OCI-LY1 (cell line): ENCODE measurements at regions not wholly inside any gene's neighbourhood (a gene's known extent, or its start where the extent isn't known, plus 50 kb on each side); places are given as distances from the start of the nearest gene placed in this dataset.

Experiments
- H2AFZ ChIP-seq: fragments of 200-600 bp; sonication (generic), shearing (Covaris generic); 2 replicates; pipeline ENCODE4 v1.6.0; 2014; ENCODE audit warnings: antibody characterized with exemption, mild to moderate bottlenecking, low read length
- H3F3A ChIP-seq: fragments of 200-600 bp; sonication (generic), shearing (Covaris generic); 2 replicates; pipeline ENCODE4 v1.6.0; 2014; ENCODE audit warnings: mild to moderate bottlenecking, antibody characterized with exemption, low read length, moderate library complexity; ENCODE audit not compliant: insufficient read depth
- H3K27ac ChIP-seq: fragments of 200-600 bp; sonication (generic); 2 replicates; pipeline ENCODE4 v1.5.1; 2014; ENCODE audit warnings: low read length, mixed run types, mild to moderate bottlenecking, low read depth; ENCODE audit not compliant: poor library complexity, severe bottlenecking
- H3K27me3 ChIP-seq: fragments of 200-600 bp; sonication (generic); 2 replicates; pipeline ENCODE4 v1.6.0; 2014; ENCODE audit warnings: antibody characterized with exemption, mild to moderate bottlenecking, low read length, moderate library complexity; ENCODE audit not compliant: insufficient read depth
- H3K36me3 ChIP-seq: fragments of 200-600 bp; sonication (generic); 2 replicates; pipeline ENCODE4 v1.6.1; 2014; ENCODE audit warnings: mild to moderate bottlenecking, antibody characterized with exemption, low read length, moderate library complexity, mixed read lengths; ENCODE audit not compliant: insufficient read depth
- H3K4me1 ChIP-seq: fragments of 200-600 bp; sonication (generic); 2 replicates; pipeline ENCODE4 v1.5.1; 2014; ENCODE audit warnings: mild to moderate bottlenecking, low read length, moderate library complexity; ENCODE audit not compliant: insufficient read depth, severe bottlenecking
- H3K4me2 ChIP-seq: fragments of 200-600 bp; sonication (generic), shearing (Covaris generic); 2 replicates; pipeline ENCODE4 v1.6.1; 2014; ENCODE audit warnings: low read length
- H3K4me3 ChIP-seq: fragments of 200-600 bp; sonication (generic); 2 replicates; pipeline ENCODE4 v1.5.1; 2014; ENCODE audit warnings: low read length, low read depth, mild to moderate bottlenecking, mixed read lengths; ENCODE audit not compliant: poor library complexity, severe bottlenecking
- H3K79me2 ChIP-seq: fragments of 200-600 bp; shearing (Covaris generic); 2 replicates; pipeline ENCODE4 v1.6.1; 2016; ENCODE audit warnings: mixed run types, low read length, mixed read lengths; ENCODE audit not compliant: insufficient read depth
- H3K9ac ChIP-seq: fragments of 200-600 bp; sonication (generic), shearing (Covaris generic); 2 replicates; pipeline ENCODE4 v1.6.1; 2014; ENCODE audit warnings: mild to moderate bottlenecking, low read length, mixed read lengths
- H3K9me2 ChIP-seq: fragments of 200-600 bp; sonication (generic), shearing (Covaris generic); 2 replicates; pipeline ENCODE4 v1.6.1; 2014; ENCODE audit warnings: low read depth, mild to moderate bottlenecking, low read length, mixed read lengths
- H3K9me3 ChIP-seq: fragments of 200-600 bp; shearing (Covaris generic); 2 replicates; pipeline ENCODE4 v1.6.1; 2014; ENCODE audit warnings: low read length, mixed read lengths
- H4K20me1 ChIP-seq: fragments of 200-600 bp; sonication (generic), shearing (Covaris generic); 2 replicates; pipeline ENCODE4 v1.6.0; 2016; ENCODE audit warnings: mild to moderate bottlenecking, low read length; ENCODE audit not compliant: insufficient read depth
- CTCF ChIP-seq: fragments of 200-600 bp; sonication (generic), shearing (Covaris generic); IDR thresholded peaks from 2 replicates; pipeline ENCODE4 v1.5.1; 2017; ENCODE audit warnings: mild to moderate bottlenecking, antibody characterized with exemption, low read length, moderate library complexity, mixed read lengths
- EZH2 ChIP-seq: fragments of 200-600 bp; sonication (generic), shearing (Covaris generic); IDR thresholded peaks from 2 replicates; pipeline ENCODE4 v1.8.0; 2017; ENCODE audit warnings: borderline replicate concordance, mixed run types, mild to moderate bottlenecking, antibody characterized with exemption, low read length, moderate library complexity, mixed read lengths

- Histone ChIP-seq H3K27me3 (no peaks in the 10 kb centered on the region), H3F3A (no peaks in the 10 kb centered on the region), H2AFZ (no peak overlapping the region), H3K36me3 (no peaks in the 10 kb centered on the region), H4K20me1 (no peaks in the 10 kb centered on the region), H3K9me3 (no peaks in the 10 kb centered on the region), H3K4me3 (no peak overlapping the region), H3K9ac (no peak overlapping the region), H3K27ac (no peak overlapping the region), H3K9me2 (no peaks in the 10 kb centered on the region), H3K4me2 (no peak overlapping the region), H3K4me1 (no peaks in the 10 kb centered on the region), H3K79me2 (no peaks in the 10 kb centered on the region)
- TF ChIP-seq CTCF, result no peak
- no peak for TF ChIP-seq EZH2
Measured at GRCh38 chr2:217231724-217232123, 371.9 kb upstream of the TNP1 start.

- no peaks in the 10 kb centered on the region for H3K36me3 ChIP-seq
- no peaks in the 10 kb centered on the region for H3K27me3 ChIP-seq
- H3F3A ChIP-seq, result no peaks in the 10 kb centered on the region
- no peaks in the 10 kb centered on the region for H3K4me1 ChIP-seq
- no peaks in the 10 kb centered on the region for H3K9me3 ChIP-seq
- H3K27ac ChIP-seq, result no peak overlapping the region
- H3K4me2 ChIP-seq, result no peak overlapping the region
- H3K79me2 ChIP-seq, result no peaks in the 10 kb centered on the region
- H4K20me1 ChIP-seq, result no peaks in the 10 kb centered on the region
- H2AFZ ChIP-seq, result no peak overlapping the region
- H3K9me2 ChIP-seq, result no peaks in the 10 kb centered on the region
- TF ChIP-seq CTCF (no peak), EZH2 (no peak)
- no peak overlapping the region for H3K9ac ChIP-seq
- H3K4me3 ChIP-seq, result no peak overlapping the region
Measured at GRCh38 chr2:217231212-217231611, 371.3 kb upstream of the TNP1 start.

GRCh38 chr2:217228732-217229131, 368.9 kb upstream of the TNP1 start:
- H3K4me2 ChIP-seq, result no peak overlapping the region
- H3K9ac ChIP-seq, result no peak overlapping the region

More at GRCh38 chr2:217228732-217229131, 368.9 kb upstream of the TNP1 start:
- no peak overlapping the region for H2AFZ ChIP-seq
- H3F3A ChIP-seq, result no peaks in the 10 kb centered on the region
- no peaks in the 10 kb centered on the region for H4K20me1 ChIP-seq
- no peak overlapping the region for H3K4me3 ChIP-seq
- H3K9me2 ChIP-seq, result no peaks in the 10 kb centered on the region
- peaks cover 11% of the 10 kb centered on the region; the same call in 1 of the 2 replicates for H3K27me3 ChIP-seq
- H3K4me1 ChIP-seq, result no peaks in the 10 kb centered on the region
- no peaks in the 10 kb centered on the region for H3K36me3 ChIP-seq
- TF ChIP-seq EZH2 (no peak), CTCF (no peak)
- no peaks in the 10 kb centered on the region for H3K79me2 ChIP-seq
- no peaks in the 10 kb centered on the region for H3K9me3 ChIP-seq
- H3K27ac ChIP-seq, result no peak overlapping the region
